ENCODE measurements at regions not wholly inside any gene's neighbourhood (a gene's known extent, or its start where the extent isn't known, plus 50 kb on each side); places are given as distances from the start of the nearest gene placed in this dataset.

DNA sequence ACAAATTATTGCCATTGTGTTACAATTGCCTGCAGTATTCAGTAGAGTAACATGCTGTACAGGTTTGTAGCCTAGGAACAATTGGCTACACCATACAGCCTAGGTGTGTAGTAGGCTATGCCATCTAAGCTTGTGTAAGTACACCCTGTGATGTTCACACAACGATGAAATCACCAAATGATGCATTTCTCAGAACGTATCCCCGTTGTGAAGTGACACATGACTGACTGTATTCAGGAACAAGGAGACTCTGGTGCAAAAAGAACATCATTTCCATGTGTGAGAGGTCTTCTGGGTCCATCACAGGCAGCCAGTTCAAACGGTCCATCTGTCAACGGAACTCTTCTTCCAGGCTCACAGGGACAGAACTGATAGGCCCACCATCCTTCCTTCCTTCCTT, 263.7 kb downstream of the ANAPC1 start:
- ChIA-PET POLR2A (no interaction called here), RAD21 (ENCODE audit: low non-redundant PET in 1 of 2, low total read pairs in 2 of 2, uncharacterized antibody in 2 of 2, unreplicated experiment in 2 of 2) (interaction anchor here in 1 of 2 experiments (1.8 kb wide), 1 partner anchor 78 kb away, joined by 4 read pairs; no protein-coding TSS in a partner anchor)

GRCh38 chr2:111622859-111623258, 261.1 kb downstream of the ANAPC1 start:
- no peak for DNase-seq (ENCODE audit: low read depth, low spot score)
- ChIA-PET POLR2A (no interaction called here), RAD21 (ENCODE audit: low non-redundant PET in 1 of 2, low total read pairs in 2 of 2, uncharacterized antibody in 2 of 2, unreplicated experiment in 2 of 2) (no interaction called here), CTCF (no interaction called here)
- H3K4me2 ChIP-seq (ENCODE audit: low read length), result no peak overlapping the region
- intact Hi-C loops (cut with micrococcal nuclease), result no loop called here
- no peak overlapping the region for H3K9ac ChIP-seq (ENCODE audit: low read length)
- H4K20me1 ChIP-seq (ENCODE audit: insufficient read depth), result no peaks in the 10 kb centered on the region
- no peak for ATAC-seq
- no peak overlapping the region for H3K4me3 ChIP-seq (replicated peaks in 1 of 2; ENCODE audit: low read depth in 1 of 2, low read length in 2 of 2)
- H3K36me3 ChIP-seq (ENCODE audit: control insufficient read depth in 1 of 2, insufficient read depth in 2 of 2, low read length in 2 of 2), result no peaks in the 10 kb centered on the region
- no peaks in the 10 kb centered on the region for H3K9me3 ChIP-seq (ENCODE audit: control insufficient read depth in 1 of 2, insufficient read depth in 1 of 2, low read depth in 1 of 2, low read length in 2 of 2)
- H3K79me2 ChIP-seq (ENCODE audit: insufficient read depth, low read length), result no peaks in the 10 kb centered on the region
- no peak for TF ChIP-seq EZH2phosphoT487 (IDR thresholded peaks at IDR 0.05; ENCODE audit: borderline replicate concordance)
- TF ChIP-seq ELF1 (IDR thresholded peaks at IDR 0.05; ENCODE audit: borderline replicate concordance, low read depth), result no peak
- no peak for TF ChIP-seq EGR1 (IDR thresholded peaks at IDR 0.05; ENCODE audit: low read depth)
- no peak for TF ChIP-seq ZNF274 (IDR thresholded peaks at IDR 0.05; ENCODE audit: low read depth, low read length)
- TF ChIP-seq EZH2 (IDR thresholded peaks at IDR 0.05), result no peak
- no peak for TF ChIP-seq ATF3 (IDR thresholded peaks at IDR 0.05)
- no peak for TF ChIP-seq POLR2AphosphoS5 (IDR thresholded peaks at IDR 0.05; ENCODE audit: low read depth, low read length)
- TF ChIP-seq, protein P1, sequence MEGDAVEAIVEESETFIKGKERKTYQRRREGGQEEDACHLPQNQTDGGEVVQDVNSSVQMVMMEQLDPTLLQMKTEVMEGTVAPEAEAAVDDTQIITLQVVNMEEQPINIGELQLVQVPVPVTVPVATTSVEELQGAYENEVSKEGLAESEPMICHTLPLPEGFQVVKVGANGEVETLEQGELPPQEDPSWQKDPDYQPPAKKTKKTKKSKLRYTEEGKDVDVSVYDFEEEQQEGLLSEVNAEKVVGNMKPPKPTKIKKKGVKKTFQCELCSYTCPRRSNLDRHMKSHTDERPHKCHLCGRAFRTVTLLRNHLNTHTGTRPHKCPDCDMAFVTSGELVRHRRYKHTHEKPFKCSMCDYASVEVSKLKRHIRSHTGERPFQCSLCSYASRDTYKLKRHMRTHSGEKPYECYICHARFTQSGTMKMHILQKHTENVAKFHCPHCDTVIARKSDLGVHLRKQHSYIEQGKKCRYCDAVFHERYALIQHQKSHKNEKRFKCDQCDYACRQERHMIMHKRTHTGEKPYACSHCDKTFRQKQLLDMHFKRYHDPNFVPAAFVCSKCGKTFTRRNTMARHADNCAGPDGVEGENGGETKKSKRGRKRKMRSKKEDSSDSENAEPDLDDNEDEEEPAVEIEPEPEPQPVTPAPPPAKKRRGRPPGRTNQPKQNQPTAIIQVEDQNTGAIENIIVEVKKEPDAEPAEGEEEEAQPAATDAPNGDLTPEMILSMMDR (IDR thresholded peaks at IDR 0.05 in 2 of 3, conservative IDR thresholded peaks at IDR 0.05 in 1 of 3; ENCODE audit: borderline replicate concordance in 1 of 3, insufficient read depth in 1 of 3, low read depth in 2 of 3, low read length in 2 of 3), result no peak
- TF ChIP-seq, protein P2, sequence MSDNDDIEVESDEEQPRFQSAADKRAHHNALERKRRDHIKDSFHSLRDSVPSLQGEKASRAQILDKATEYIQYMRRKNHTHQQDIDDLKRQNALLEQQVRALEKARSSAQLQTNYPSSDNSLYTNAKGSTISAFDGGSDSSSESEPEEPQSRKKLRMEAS (IDR thresholded peaks at IDR 0.05), result no peak
- no peak for TF ChIP-seq SRF (IDR thresholded peaks at IDR 0.05; ENCODE audit: low read depth)
- BruUV-seq (replicated peaks), result no TSS peak
- H3K27me3 ChIP-seq (ENCODE audit: insufficient read depth, low read length), result no peaks in the 10 kb centered on the region
- no peaks in the 10 kb centered on the region for H3K9me2 ChIP-seq (ENCODE audit: insufficient read depth)
- H2AFZ ChIP-seq (ENCODE audit: low read depth, low read length, poor library complexity, severe bottlenecking), result no peak overlapping the region
- no peak overlapping the region for H3K27ac ChIP-seq (ENCODE audit: low read depth, low read length)
- H3K4me1 ChIP-seq (ENCODE audit: control insufficient read depth in 1 of 2, insufficient read depth in 2 of 2, low read length in 2 of 2), result peaks cover 3 to 7% of the 10 kb centered on the region in 2 experiments; a peak in 3 of 4 replicates

More for the DNA sequence above, 263.7 kb downstream of the ANAPC1 start:
- no peak overlapping the region for H3K9ac ChIP-seq (ENCODE audit: low read length)
- no peak overlapping the region for H3K4me3 ChIP-seq (replicated peaks in 1 of 2; ENCODE audit: low read depth in 1 of 2, low read length in 2 of 2)
- H3K9me2 ChIP-seq (ENCODE audit: insufficient read depth), result no peaks in the 10 kb centered on the region
- no peak overlapping the region for H3K27ac ChIP-seq (ENCODE audit: low read depth, low read length)
- H2AFZ ChIP-seq (ENCODE audit: low read depth, low read length, poor library complexity, severe bottlenecking), result no peak overlapping the region
- no peaks in the 10 kb centered on the region for H4K20me1 ChIP-seq (ENCODE audit: insufficient read depth)
- H3K79me2 ChIP-seq (ENCODE audit: insufficient read depth, low read length), result no peaks in the 10 kb centered on the region
- H3K4me1 ChIP-seq (ENCODE audit: control insufficient read depth in 1 of 2, insufficient read depth in 2 of 2, low read length in 2 of 2), result peaks cover 16 to 21% of the 10 kb centered on the region in 2 experiments
- no TSS peak for BruUV-seq (replicated peaks)
- TF ChIP-seq POLR2AphosphoS5 (IDR thresholded peaks at IDR 0.05; ENCODE audit: low read depth, low read length) (no peak), SIN3A (IDR thresholded peaks at IDR 0.05; ENCODE audit: low read depth) (no peak), EZH2 (IDR thresholded peaks at IDR 0.05) (no peak)
- no peak overlapping the region for H3K4me2 ChIP-seq (ENCODE audit: low read length)
- intact Hi-C loops (cut with micrococcal nuclease), result no loop called here
- no peaks in the 10 kb centered on the region for H3K27me3 ChIP-seq (ENCODE audit: insufficient read depth, low read length)
- ATAC-seq (no peak), DNase-seq (ENCODE audit: low read depth, low spot score) (no peak)
- no peaks in the 10 kb centered on the region for H3K36me3 ChIP-seq (ENCODE audit: control insufficient read depth in 1 of 2, insufficient read depth in 2 of 2, low read length in 2 of 2)
- H3K9me3 ChIP-seq (ENCODE audit: control insufficient read depth in 1 of 2, insufficient read depth in 1 of 2, low read depth in 1 of 2, low read length in 2 of 2), result no peaks in the 10 kb centered on the region
- CTCF ChIA-PET, result interaction anchor here (0.7 to 1.9 kb wide), 3 partner anchors 78 to 83 kb away, joined by 3 to 15 read pairs (median 6); no protein-coding TSS in a partner anchor

Data from HCT116 (cell line).